ENCODE measurements at regions not wholly inside any gene's neighbourhood (a gene's known extent, or its start where the extent isn't known, plus 50 kb on each side); places are given as distances from the start of the nearest gene placed in this dataset.

DNA sequence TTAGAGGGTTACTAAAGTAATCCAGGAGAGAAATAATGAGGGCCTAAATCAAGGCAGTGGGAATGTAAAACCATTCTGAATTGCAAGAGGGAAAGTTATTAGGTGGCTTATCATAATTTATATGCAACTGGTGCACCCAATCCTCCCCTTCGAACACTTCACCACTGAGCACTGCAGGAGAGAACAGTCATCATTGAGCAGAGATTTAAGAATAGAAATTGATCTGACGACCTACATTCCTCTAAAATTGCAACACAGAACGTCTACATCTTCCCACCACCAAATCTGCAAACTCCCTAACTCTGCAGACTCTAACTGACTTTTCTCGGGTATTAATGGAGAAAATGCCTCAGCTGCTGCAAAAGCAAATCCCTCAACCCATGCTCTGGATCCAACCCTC, 138.5 kb upstream of the CDH20 start:
- TF ChIP-seq POLR2A (IDR thresholded peaks at IDR 0.05; ENCODE audit: low read depth, low read length), result no peak
- TF ChIP-seq POLR2AphosphoS5 (IDR thresholded peaks at IDR 0.05; ENCODE audit: low read depth, low read length), result no peak
- TF ChIP-seq TAF1 (IDR thresholded peaks at IDR 0.05; ENCODE audit: borderline replicate concordance, low read depth, low read length), result no peak
- no peak for FAIRE-seq
- DNase-seq (ENCODE audit: insufficient read length), result no peak

DNA sequence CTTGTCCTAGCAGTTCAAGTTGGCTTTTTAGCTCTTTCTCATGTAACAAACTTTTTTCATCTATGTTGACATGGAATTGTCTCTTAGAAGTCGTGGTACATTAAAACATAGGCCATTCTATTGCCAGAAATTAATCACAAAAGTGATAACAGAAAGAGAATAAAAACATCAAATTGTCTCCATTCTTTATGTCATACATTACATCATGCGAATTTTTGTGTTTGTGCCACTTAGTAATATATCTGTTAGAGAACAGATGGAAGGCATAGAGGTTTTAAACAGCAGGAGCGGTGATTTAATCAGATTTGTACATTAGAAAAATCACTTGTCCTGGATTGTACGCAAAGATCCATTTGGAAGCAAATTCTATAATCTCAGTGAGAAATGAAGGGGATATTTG, 136.5 kb upstream of the CDH20 start:
- DNase-seq (ENCODE audit: insufficient read length) (no peak), FAIRE-seq (no peak)
- TF ChIP-seq POLR2A (IDR thresholded peaks at IDR 0.05; ENCODE audit: low read depth, low read length) (no peak), TAF1 (IDR thresholded peaks at IDR 0.05; ENCODE audit: borderline replicate concordance, low read depth, low read length) (no peak)

DNA sequence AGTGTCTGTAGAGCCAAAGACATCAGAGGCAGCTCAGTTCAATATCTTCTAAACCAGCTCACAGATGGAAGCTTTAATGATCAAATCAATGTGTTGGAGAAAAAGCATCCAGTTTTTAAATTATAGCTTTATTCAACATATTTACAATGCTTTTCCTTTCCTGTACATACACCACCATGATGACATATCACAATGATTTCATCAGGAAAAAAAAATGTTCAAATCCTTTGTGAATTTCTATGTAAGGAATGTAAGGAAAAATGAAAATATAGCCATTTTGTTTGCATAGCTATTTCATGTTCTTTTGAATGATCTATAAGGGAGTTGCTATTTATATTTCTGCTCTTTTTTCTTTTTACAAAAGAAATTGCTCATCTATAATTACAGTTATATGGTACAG, 134.7 kb upstream of the CDH20 start:
- no peak for DNase-seq (ENCODE audit: insufficient read length)
- TF ChIP-seq POLR2A (IDR thresholded peaks at IDR 0.05; ENCODE audit: low read depth, low read length), result no peak
- no peak for TF ChIP-seq TAF1 (IDR thresholded peaks at IDR 0.05; ENCODE audit: borderline replicate concordance, low read depth, low read length)
- TF ChIP-seq POLR2AphosphoS5 (IDR thresholded peaks at IDR 0.05; ENCODE audit: low read depth, low read length), result no peak
- FAIRE-seq, result no peak

DNA sequence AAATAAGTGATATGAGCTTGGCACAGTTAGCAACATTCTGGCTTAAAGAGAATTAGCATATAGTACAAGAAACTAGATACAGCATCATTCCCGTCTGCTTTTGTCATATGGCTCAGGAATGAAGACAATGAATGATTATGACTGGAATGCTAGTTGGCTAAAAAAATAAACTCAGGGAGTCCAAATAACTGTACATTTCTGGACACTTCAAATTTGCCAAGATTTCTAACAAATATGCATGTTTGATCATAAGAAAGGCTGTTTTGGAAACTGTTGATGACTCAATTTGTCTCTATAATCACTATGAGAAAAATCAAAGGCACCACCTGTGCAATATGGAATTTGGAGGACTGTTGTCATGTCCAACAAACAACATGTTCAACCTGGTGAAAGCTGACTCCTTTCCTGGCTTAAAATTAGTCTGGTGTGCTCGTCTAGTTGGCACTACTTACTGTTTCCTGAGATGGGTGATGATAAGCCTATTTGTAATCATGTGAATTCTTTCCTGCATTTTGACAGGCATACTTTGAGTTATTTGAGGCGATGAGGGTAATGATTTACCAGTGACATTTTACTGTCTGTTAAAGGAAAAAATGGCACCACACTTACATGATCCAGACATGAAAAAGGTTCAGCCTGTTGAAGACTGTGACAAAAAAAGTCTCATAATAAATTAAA, 133.9 kb upstream of the CDH20 start:
- DNase-seq (ENCODE audit: insufficient read length), result no peak
- FAIRE-seq, result no peak
- no peak for TF ChIP-seq POLR2A (IDR thresholded peaks at IDR 0.05; ENCODE audit: low read depth, low read length)
- no peak for TF ChIP-seq POLR2AphosphoS5 (IDR thresholded peaks at IDR 0.05; ENCODE audit: low read depth, low read length)
- no peak for TF ChIP-seq TAF1 (IDR thresholded peaks at IDR 0.05; ENCODE audit: borderline replicate concordance, low read depth, low read length)

DNA sequence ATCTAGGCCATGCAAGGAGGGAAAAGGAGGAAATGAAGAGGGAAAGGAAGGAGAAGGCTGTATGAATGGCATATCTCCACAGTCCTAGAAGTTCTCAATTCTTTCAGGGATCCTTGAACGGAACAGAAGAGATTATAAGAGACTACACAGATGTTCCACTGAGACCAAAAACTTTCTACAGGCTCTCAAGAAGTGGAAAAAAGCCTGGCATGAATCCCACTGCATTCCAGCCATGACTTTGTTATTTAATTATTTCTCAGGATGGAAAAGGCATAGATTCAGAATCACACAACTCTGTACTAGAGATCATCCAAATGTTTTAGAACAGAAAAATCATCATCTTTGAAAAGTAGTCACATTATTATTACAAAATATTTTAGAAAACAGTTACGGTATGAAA, 131.7 kb upstream of the CDH20 start:
- no peak for TF ChIP-seq POLR2A (IDR thresholded peaks at IDR 0.05; ENCODE audit: low read depth, low read length)
- no peak for TF ChIP-seq TAF1 (IDR thresholded peaks at IDR 0.05; ENCODE audit: borderline replicate concordance, low read depth, low read length)
- no peak for TF ChIP-seq POLR2AphosphoS5 (IDR thresholded peaks at IDR 0.05; ENCODE audit: low read depth, low read length)
- no peak for FAIRE-seq
- no peak for DNase-seq (ENCODE audit: insufficient read length)

DNA sequence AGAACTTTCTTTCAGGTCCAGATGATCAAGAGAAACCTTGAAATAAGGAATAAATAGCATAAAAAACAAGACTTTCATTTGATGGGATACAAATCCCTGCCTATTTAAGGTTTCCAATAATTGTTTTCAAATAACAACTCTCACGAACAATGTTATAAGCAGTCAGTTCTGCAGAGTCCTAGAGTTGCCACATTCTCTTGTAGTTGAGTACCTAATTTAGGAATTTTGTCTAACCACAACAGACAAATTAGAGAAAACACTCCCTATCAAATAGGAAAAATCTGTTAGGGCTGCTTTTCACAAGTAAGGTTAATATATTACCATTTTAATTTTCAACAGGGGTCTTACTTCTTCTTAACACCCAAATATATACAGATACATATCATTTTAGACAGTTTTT, 130.1 kb upstream of the CDH20 start:
- TF ChIP-seq TAF1 (IDR thresholded peaks at IDR 0.05; ENCODE audit: borderline replicate concordance, low read depth, low read length), result no peak
- no peak for TF ChIP-seq POLR2A (IDR thresholded peaks at IDR 0.05; ENCODE audit: low read depth, low read length)
- TF ChIP-seq POLR2AphosphoS5 (IDR thresholded peaks at IDR 0.05; ENCODE audit: low read depth, low read length), result no peak
- DNase-seq (ENCODE audit: insufficient read length) (no peak), FAIRE-seq (no peak)

DNA sequence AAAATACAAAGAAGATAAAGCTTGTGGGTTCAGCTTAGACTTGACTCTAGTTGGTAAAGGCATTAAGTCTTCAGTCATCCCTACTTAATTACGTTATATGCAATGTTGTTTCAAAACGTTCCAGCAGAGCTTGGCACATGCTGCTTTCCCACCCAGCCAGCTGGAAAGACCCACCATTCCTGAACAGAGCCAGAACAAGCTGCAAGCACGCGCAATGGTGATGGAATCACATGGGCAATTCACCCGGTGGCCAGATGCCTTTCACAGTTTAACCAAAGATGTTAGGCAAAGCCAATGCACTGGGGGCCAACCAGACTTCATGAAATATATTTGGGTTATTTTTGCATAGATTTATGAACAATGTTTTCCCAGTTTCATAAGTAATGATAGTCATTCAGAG, 123.4 kb upstream of the CDH20 start:
- TF ChIP-seq POLR2AphosphoS5 (IDR thresholded peaks at IDR 0.05; ENCODE audit: low read depth, low read length) (no peak), TAF1 (IDR thresholded peaks at IDR 0.05; ENCODE audit: borderline replicate concordance, low read depth, low read length) (no peak), POLR2A (IDR thresholded peaks at IDR 0.05; ENCODE audit: low read depth, low read length) (no peak)
- FAIRE-seq, result no peak
- no peak for DNase-seq (ENCODE audit: insufficient read length)

DNA sequence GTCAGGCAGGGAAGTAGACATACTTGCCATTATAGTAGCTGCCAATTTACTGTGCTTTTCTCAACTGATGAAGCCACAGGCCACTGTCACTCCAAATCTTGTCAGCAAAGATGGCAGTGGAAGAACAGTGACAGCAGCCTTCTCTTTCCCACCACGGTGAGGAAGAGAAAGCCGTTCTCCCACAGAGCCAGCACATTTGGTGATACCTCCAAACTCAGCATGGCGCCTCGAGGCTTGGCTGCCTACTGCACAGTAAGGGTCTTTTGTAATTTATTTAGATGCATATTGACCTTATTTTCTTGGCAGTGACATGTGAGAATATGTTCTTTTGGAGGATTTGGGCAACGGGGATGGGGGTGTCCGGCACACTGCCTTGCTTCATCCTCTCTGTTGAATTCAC, 117.2 kb upstream of the CDH20 start:
- no peak for DNase-seq (ENCODE audit: insufficient read length)
- FAIRE-seq, result no peak
- no peak for TF ChIP-seq POLR2A (IDR thresholded peaks at IDR 0.05; ENCODE audit: low read depth, low read length)
- no peak for TF ChIP-seq TAF1 (IDR thresholded peaks at IDR 0.05; ENCODE audit: borderline replicate concordance, low read depth, low read length)
- no peak for TF ChIP-seq POLR2AphosphoS5 (IDR thresholded peaks at IDR 0.05; ENCODE audit: low read depth, low read length)

DNA sequence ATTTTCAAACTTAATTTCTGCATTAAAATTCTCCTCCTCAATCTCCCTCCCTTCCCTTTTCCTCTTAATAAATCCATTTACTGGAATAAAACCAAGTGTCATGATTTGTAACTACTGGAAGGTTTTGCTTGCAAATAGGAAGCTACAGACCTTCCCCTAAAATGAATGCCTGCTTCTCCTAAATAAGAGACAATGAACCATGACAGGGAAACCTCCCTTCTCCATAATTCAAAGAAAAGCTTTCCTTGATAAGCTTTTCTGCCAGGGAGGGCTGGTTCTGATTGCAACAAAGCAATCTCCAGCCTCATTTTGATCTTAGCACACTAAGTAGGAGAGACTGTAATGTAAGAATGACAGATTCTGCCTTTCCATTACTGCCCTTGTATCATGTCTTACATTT, 111.0 kb upstream of the CDH20 start:
- DNase-seq (ENCODE audit: insufficient read length), result no peak
- FAIRE-seq, result no peak
- no peak for TF ChIP-seq TAF1 (IDR thresholded peaks at IDR 0.05; ENCODE audit: borderline replicate concordance, low read depth, low read length)
- TF ChIP-seq POLR2AphosphoS5 (IDR thresholded peaks at IDR 0.05; ENCODE audit: low read depth, low read length), result no peak
- no peak for TF ChIP-seq POLR2A (IDR thresholded peaks at IDR 0.05; ENCODE audit: low read depth, low read length)

DNA sequence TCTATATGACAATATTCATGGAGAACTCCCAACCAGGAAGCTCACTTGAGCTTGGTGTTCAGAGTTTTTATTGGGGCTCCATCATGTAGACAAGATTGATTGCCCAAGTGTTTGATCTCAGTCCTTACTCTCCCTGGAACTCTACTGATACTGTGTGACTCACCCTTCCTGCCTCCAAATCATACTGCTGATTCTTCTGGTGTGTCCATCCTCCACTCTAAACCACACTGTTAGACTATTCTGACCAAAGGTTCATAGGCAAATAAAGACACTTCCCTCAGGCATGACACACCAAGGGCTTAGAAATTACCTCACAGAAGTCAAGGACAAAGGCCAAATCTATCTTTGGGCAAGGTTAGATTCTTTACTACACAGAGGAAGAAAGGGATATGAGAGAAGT, 107.9 kb upstream of the CDH20 start:
- TF ChIP-seq POLR2AphosphoS5 (IDR thresholded peaks at IDR 0.05; ENCODE audit: low read depth, low read length) (no peak), POLR2A (IDR thresholded peaks at IDR 0.05; ENCODE audit: low read depth, low read length) (no peak), TAF1 (IDR thresholded peaks at IDR 0.05; ENCODE audit: borderline replicate concordance, low read depth, low read length) (no peak)
- no peak for DNase-seq (ENCODE audit: insufficient read length)
- FAIRE-seq, result no peak

DNA sequence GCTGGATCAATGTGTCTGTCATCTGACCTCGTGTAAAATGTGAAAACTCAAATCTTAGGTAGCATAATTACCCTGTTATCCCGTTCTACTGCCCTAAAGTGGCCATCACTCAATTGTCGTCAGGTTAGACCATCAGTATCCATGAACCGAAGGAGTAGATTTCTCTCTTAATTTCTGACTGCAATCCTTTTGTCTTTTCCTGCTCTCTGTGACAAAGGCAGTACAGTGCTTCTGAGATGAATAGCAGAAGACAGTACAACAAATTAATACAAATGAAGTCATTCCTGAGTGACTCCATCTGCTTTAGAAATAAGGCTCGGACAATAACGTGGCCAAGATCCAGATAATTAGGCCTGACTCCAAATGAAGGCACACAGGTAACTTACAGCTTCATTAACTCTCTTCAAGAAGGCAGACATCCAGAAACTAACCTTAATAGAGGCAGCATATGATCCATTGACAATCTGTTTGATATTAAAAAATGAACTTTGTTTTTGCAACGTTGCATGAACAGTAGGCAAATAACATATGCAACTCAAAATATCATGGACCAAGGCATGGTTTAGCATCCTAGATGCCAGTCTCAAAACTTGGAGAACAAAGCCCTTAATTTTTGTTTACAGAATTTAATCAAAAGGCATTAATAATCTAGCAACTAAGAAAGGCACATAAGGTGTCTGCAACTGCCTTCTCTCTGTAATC, 96.7 kb upstream of the CDH20 start:
- DNase-seq (ENCODE audit: insufficient read length), result no peak
- TF ChIP-seq POLR2AphosphoS5 (IDR thresholded peaks at IDR 0.05; ENCODE audit: low read depth, low read length) (no peak), POLR2A (IDR thresholded peaks at IDR 0.05; ENCODE audit: low read depth, low read length) (no peak)
- no peak for FAIRE-seq

DNA sequence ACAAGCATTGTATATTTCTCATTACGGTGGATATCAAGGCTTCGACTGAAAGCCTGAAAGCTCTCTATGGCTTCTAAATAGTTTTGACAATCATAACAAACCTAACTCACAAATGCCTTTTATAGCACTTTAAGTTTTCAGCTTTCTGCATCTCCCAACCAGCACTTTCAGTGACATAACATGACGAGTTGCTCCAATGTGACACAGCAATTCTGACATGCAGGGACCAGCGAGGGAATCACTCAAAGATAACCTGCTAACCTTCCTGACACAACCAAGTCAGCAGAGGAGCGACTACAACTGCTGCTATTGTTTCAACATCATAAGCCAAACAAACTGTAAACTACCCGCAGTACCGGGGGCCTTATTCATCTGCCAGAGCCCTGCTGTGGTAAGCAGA, 95.7 kb upstream of the CDH20 start:
- no peak for FAIRE-seq
- TF ChIP-seq POLR2A (IDR thresholded peaks at IDR 0.05; ENCODE audit: low read depth, low read length), result no peak
- TF ChIP-seq TAF1 (IDR thresholded peaks at IDR 0.05; ENCODE audit: borderline replicate concordance, low read depth, low read length), result no peak
- TF ChIP-seq POLR2AphosphoS5 (IDR thresholded peaks at IDR 0.05; ENCODE audit: low read depth, low read length), result no peak
- DNase-seq (ENCODE audit: insufficient read length), result no peak
